Forelimb muscle (tissue), 1 donor: ENCODE measurements at regions not wholly inside any gene's neighbourhood (a gene's known extent, or its start where the extent isn't known, plus 50 kb on each side); places are given as distances from the start of the nearest gene placed in this dataset.
"Not testable (repeated sequence)": the region's sequence is repeated elsewhere in the genome, so short reads cannot be mapped to it uniquely, and the experiment has no call there.

Experiments used
- DNase-seq: peaks from one replicate; pipeline ENCODE4 v3.0.0-alpha.2; 2013; ENCODE audit warnings: low read depth

DNA sequence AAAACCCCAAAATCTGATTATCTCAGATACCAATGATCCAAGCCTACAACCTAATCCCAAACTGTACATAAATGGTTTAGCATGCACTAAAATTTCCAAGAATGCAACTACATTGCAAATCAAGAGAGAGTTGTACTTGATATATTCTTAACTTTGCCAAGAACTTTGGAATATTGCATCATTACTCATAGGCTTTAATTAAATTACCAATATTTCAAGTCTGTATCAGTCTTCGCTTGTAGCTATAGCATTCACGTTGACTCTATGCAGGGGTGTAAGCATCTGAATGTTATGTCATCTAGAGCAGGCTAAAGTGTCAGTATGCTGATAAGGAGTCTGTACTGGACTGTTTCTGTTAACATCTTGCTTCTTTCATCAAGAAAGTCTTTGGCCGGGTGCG lies 56.3 kb downstream of the FOXI3 start:
- DNase-seq: no peak

DNA sequence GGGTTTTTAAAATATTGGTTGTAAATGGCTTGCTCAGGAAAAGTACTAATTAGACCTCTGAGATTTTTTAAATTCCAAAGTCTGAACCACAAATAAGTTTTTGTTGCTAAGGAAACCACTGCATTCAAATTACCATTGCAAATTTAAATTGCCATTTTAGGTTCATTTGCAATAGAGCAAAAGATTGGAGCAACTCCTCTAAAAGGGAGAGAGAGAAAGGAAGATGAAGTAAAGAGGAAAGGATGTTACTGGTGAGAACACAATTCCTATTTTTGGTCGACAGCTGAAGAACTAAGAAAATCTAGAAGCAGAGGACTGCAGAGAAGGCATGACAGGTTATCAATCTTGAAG lies 74.9 kb downstream of the FOXI3 start:
- DNase-seq: no peak

DNA sequence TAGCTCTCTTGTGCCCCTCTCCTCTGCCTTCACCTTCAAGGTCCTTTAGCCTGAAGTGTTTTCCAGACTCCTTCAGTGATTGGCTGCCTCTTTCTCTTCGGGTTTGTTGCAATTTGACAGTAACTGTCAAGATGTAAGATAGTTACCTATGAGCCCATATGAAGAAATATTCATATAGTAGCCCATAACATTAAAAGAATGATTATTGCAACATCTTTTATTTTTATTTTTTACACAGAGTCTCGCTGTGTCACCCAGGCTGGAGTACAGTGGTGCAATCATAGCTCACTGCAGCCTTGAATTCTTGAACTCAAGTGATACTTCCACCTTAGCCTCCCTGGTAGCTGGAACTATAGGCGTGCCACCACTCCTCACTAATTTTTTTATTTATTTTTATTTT lies 80.5 kb downstream of the FOXI3 start:
- no peak for DNase-seq

DNA sequence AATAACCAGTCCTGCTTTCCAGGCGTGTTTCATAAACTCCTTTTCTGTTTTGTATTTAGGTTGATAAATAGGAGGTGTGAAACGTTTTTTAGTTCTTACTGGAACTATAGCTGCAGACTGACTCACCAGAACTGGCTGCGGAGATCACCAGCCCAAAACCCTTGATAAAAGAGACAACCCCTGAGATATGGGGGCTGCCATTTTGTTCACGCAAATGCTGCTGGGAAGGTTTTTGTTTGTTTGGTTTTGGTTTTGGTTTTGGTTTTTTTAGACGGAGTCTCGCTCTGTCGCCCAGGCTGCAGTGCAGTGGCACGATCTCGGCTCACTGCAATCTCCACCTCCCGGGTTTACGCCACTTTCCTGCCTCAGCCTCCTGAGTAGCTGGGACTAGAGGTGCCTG lies 87.1 kb downstream of the FOXI3 start:
- not testable (repeated sequence) for DNase-seq

DNA sequence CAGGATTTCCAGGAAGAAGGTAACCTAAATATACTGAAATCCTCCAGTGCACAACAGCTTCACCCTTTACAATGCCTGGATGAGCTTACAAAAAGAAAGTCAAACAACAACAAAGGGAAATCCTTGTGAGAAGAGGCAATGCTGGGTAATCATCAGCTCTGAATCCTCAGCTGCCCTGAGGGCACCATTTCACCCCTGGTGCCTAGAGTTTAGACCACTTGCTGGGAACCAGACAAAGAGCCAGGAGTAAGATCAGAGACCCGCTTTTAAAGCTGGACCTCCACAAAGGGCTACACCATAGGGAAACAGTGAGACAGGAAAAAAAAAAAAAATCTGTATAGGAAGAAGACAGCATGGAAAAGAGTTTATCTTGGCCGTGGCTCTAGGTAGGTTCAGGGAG lies 97.0 kb downstream of the FOXI3 start:
- no peak for DNase-seq

DNA sequence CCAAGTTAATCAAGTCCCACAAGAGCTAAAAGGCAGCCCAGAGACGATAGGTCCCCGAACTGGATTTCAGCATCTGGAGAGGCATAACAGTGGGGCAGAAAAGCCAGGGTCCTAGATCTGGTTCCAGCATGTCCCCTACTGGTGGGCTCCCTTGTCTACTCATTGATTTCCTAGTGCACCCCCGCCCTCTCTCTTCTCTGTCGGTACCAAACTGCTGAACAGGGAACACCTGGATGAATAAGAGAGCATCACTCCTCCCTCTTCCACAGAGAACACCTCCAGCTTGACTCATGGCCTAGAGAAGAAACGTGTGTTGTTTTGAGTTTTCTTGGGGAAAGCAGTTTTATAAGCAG lies 101.3 kb downstream of the FOXI3 start:
- DNase-seq: no peak

DNA sequence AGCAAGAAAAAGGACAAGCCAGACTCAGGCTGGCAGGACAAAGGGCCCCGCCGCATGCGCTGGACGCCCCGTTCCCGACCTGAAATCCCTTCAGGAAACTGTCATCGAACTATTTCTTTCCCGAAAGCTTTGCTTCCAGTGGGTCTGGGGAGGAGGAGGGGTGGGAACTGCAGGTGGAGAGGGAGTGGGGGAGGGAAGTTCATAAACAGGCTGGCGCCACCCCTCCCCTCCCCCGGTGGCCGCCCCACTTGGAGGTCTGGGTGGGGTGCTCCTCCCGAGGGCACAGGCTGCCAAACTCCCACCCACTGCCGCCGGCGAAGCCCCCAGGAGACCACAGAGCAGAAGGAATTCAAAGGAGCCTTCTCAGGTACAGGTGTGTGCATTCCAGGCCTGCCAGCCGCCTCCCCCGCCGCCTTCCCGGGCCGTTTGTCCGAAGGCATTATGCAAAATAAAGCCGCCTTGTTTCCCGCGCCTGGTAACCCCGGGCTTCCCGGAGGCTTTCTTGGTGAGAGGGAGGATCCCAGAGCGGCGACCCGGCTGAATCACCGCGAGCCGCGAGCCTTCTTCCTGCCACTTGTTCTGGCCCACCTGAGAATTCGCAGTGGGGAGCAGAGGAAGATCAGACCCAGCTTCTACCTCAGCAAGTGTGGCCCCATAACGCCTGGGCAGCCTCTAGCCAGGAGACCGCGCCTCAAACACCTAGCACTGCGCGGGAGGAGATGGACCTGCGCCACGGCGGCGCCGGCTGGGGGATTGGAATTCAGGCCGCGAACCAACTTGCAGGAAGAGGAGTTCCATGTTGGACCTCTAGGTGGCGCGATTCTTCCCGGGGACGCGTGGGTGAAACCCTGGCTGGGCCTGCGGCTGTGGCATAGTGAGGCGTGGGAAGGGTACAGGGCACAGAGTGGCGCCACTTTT lies 101.9 kb downstream of the FOXI3 start:
- no peak for DNase-seq

DNA sequence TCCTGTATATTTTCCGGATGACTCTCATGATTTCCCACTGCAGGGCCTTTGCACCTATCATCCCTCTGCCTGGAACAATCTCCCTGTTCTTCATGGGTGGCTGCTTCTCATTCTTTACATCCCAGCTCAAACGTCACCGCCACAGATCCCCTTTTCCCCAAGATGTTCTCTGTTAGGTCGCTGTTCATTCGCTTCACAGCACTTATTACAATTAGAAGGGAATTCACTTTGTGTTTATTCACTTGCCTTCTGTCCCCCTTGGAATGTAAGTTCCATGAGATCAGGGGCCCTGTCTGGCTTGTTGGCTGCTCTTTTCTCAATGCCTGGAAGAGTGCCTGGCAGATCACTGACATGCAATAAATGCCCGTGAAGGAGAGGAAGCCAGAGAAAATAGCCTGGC lies 106.7 kb downstream of the FOXI3 start:
- no peak for DNase-seq

DNA sequence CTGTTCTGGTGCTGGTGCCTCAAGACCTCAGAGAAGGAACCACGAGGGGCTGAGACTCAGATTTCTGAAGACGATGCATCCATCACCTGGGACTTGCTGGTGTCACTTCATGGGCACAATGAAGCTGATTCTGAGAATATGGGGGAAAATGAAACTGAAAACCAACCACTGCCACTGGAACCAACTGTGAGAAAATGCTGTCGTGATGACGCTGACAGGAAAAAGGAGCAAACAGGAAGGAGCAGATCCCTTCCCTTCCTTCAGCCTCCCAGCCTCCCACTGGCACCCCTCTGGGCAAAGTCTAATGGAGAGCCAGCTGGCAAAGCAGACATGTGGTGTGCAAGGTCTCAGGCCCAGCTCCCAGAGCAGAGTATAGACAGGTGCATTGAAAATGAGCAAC lies 109.7 kb downstream of the FOXI3 start:
- no peak for DNase-seq

DNA sequence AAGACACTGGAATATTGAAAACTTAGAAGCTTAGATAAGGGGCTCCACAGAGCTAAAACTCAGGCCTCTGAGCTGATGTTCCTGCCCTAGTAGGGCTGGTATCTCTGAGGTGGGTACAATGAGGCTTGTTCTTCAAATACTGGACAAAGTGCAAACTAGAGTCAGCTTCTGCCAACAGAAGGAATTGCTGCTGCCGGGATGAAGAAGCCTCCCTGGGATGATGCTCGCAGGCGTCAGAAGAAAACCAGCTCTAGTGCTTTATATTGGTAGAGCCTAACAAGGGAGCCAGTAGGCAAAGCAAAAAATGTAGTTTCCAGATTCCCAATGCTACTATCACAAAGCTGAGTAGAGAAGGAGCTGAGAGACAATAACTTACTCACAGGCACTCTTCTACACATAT lies 118.1 kb downstream of the FOXI3 start:
- no peak for DNase-seq

DNA sequence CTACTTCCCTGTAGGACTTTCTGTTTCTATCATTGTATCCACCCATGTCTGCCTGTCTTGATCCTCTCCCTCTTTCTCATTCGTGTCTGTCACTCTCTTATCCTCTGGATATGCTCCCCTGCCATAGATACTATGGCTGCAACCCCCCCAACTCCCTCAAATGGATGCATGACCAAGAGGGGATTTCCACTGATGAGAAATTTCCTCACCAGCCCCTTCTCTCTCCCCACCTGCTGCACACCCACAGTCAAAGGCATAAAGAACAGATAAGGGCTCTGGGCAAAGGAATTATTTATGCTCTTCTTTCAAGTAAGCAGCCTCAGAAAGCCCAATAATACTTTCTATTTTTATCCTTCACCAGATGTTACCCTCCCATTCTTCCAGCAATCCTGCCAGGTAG lies 121.3 kb downstream of the FOXI3 start:
- DNase-seq: no peak

DNA sequence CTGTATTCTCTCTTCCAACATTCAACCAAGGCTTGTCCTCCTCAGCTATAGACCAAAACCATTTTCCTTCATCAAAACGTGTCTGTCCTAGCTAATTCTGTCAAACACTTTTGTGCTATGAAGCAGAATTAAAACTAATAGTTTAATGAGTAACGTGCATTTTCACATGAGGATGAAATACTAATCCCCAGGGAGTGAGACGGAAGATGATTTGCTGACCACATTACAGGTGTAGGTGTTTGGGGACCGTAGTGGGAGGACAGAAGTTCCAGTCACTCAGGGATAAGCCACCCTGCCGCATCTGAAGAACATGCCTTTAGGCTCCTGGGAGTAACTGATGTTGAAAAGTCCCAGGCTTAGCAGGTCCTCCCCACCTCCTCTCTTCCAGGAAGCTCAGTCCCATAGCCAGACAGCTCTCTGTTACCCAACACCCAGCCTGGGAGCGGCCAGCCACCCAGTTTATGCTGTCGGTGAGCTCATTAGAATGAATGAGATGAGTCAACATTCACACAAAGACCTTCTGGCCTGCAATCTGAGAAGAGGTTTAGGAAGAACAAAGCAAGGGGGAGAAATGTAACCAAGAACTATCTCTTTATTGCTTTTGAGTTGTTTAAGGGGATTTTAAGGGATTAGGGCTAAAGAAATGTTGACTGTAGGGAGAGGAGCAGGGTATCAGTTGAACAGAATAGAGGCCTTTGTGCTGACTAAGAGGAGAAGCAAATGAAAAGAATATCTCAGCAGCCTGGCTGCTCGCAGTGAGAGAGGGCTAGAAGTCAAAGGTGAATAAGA lies 122.5 kb downstream of the FOXI3 start:
- DNase-seq: no peak

DNA sequence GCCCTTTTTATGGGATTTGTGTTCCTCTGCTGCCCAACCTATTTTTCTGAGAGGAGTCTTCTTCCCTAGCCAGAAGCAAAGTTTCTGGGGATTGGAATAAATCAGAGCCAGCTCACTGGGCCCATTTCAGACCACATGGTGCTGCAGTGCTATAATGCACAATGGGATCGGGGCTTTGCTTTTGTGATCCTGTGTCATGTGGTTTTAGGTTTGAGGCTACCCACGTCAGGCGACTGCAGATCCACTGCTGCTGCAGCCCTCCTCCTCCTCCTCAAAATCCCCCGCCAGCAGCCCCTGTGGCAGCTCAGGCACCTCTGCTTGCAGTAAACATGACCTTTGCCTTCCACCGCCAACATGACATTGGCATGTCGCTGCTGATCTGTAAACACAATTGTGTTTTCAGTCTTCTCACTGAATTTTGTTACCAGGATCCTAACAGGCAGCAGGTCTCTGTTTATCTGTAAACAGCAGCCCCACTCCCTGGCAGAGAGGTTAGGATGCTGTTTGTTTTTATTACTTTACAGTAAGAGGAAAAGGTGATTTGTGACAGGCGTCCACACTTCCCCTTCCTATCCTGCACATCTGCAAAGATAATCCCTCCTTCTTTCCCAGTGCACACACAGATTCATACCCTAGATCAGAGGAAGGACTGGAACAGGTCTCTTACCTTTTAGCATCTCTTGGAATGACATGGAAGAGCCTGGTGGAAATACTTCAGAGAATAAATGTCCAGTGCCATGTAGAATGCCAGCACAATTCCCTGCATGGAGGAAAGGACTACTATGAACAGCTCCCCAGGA lies 130.8 kb downstream of the FOXI3 start:
- no peak for DNase-seq

DNA sequence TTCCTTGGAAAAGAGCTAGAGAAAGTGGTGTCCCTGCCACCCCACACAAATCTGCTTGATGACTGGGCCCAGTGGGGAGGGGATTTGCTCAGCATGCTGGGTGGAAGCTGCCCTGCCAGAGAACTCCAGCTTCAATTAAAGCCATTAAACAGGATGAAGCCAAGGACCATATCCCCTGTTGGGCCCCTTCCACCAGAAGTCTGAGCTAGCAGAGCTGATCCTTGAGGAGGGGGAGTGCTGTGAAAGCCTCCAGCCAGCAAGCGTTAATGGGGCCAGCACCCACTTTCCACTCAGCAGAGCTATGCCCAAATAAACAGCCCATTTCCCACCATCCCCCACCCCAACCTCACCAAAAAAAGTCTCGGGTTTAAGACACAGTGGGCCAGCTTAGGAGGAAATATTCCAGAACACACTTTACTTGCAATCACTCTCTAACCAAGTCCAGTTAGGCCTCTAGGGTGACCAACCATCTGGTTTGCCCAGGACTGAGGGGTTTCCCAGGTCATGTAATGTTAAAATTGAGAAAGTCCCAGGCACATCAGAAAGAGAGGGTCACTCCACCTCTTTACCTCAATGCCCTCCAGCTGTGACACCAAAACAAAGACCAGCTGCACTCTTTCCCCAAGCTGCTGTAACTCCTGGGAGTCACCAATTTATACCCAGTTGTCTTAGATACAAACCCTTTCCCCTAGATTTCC lies 132.3 kb downstream of the FOXI3 start:
- no peak for DNase-seq

DNA sequence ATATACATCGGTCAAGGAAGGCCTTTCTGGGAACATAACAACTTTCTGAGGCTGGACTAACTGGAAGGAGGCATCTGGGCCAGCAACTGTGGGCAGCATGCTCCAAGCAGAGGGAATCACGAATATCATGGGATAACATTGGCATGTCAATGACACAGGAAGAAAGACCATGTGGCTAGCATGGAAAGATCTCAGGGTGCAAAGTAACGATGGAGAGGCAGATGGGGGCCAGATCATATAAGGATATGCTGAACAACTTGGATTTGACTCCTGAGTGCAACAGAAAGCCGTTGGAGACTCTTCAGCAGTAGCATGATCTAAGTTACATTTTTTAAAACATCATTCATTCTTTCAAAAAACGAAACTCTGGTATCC lies 133.6 kb downstream of the FOXI3 start:
- no peak for DNase-seq

DNA sequence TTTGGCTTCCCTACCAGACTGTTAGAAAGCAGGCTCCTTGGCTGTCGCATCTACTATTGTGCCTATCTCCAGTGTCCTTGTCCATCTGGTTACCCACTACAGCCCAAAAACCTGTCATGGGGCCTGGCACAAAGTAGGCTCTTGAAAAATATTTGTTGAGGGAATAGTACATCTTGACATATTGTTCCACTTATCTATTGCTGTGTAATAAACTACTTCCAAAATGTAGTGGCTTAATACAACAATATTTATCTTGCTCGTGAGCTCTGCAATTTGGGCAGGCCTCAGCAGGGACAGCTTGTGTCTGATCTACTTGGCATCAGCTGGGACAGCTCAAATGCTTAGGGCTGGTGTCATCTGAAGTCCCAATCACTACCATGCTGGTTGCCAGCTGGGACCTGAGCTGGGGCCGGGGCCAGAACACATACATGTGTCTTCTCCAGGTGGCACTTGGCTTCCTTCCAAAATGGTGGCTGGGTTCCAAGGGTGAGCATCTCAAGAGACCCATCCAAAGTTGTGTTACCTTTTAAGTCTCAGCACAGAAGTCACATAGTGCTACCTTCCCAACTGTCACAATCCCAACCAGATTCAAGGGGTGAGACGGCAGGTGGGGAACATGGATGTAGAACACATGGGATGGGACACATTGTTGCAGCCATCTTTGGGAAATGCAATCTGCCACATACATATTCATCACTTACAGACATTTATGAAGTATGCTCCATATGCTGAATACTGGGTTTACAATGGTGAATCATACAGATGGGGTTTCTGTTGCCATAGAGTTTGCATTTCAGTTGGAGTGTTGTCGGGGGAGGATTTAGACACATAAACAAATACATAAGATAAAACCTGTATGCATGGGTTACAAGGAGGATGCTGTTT lies 134.2 kb downstream of the FOXI3 start:
- DNase-seq: no peak

DNA sequence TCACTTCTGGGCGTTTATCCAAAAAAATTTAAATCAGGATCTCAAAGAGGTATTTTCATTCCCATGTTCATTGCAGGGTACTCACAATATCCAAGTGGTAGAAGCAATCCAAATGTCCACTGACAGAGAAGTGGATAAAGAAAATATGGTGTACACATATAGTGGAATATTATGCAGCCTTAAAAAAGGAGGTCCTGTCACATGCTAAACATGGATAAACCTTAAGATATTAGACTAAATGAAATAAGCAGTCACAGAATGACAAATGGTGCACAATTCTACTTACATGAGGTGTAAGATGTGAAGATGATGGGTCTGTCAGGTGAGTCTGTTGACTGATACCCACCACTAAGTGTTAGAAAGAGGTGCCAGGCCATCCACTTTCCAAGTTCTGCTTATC lies 140.6 kb downstream of the THNSL2 start:
- DNase-seq: no peak

DNA sequence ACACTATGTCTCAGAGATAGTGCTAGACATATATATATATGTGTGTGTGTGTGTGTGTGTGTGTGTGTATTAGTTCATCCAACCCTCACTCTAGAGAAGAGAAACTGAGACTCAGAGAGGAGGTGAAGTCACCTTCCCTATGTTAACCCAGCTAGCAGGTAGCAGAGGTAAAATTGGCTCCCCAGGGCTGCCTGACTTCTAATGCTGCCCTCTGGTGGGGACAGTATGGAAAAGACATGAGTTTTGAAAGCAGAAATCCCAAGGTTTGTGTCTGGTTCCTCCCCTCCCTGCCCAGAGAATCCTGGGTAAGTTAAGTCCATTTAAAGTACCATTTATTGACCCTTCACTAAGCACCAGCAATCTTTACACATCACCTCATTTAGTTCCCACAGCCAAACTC lies 137.7 kb downstream of the THNSL2 start:
- DNase-seq: no peak

DNA sequence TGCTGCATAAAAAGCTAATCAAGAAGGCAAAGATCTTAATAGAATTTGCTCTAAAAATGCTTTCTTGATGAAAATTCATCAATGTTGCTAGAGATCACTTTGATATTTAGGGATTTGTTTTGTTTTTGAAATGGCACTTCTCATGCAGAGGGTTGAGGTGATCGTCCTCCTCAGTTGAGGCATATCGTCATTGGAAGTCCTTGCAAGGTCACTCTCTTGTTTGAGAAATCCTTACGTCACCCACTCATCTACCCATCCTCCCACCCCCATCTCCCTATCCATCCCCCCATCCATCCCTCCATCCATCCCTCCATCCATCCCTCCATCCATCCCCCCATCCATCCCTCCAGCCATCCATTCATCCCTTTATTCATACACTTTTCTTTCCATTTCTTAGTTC lies 133.7 kb downstream of the THNSL2 start:
- no peak for DNase-seq

DNA sequence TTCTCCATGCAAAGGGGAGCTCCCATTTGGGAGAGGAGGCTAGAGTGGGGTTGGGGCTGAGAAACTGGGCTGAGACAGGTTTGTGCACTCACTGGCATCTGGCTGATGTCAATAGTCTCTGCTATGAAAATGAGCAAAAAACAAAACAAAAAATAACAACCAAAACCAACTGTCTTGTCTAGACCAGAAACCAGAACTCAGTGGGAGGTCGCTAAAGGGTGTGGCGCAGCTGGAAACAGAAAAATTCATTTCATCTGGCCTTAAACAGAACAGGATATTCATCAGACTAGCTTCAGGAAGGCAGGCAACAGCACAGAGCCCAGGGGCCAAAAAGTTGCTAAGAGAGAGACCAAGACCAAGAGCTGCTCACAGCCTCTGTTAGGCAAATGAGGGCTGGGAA lies 126.1 kb downstream of the THNSL2 start:
- DNase-seq: no peak
